Type B pancreatic cell (in vitro differentiated cells): ENCODE measurements at regions not wholly inside any gene's neighbourhood (a gene's known extent, or its start where the extent isn't known, plus 50 kb on each side); places are given as distances from the start of the nearest gene placed in this dataset.

Experiments used
- DNase-seq: peaks from one replicate; pipeline ENCODE4 v3.0.0; 2021; ENCODE audit warnings: mixed read lengths; ENCODE audit not compliant: unreplicated experiment; ENCODE audit errors: extremely low spot score
- H3K27ac Mint-ChIP-seq: 2 replicates; pipeline ENCODE4 v1.8.0; 2021; ENCODE audit warnings: mild to moderate bottlenecking, mixed read lengths
- H3K27me3 Mint-ChIP-seq: 2 replicates; pipeline ENCODE4 v1.8.0; 2021; ENCODE audit warnings: mixed read lengths
- H3K36me3 Mint-ChIP-seq: 2 replicates; pipeline ENCODE4 v1.8.0; 2021; ENCODE audit warnings: mixed read lengths
- H3K4me1 Mint-ChIP-seq: one replicate; pipeline ENCODE4 v1.8.0; 2021; ENCODE audit warnings: mixed read lengths; ENCODE audit not compliant: unreplicated experiment
- H3K4me3 Mint-ChIP-seq: 2 replicates; pipeline ENCODE4 v1.8.0; 2021; ENCODE audit warnings: mild to moderate bottlenecking, mixed read lengths
- H3K9me3 Mint-ChIP-seq: 2 replicates; pipeline ENCODE4 v1.8.0; 2021; ENCODE audit warnings: mixed read lengths
- CTCF ChIP-seq: fragments of 200-600 bp; sonication (generic); conservative IDR thresholded peaks from 2 replicates; pipeline ENCODE4 v1.5.0; 2021; ENCODE audit warnings: antibody characterized with exemption, mild to moderate bottlenecking

- Mint-ChIP-seq H3K4me1 (no peaks in the 10 kb centered on the region), H3K27ac (no peak overlapping the region), H3K4me3 (no peak overlapping the region), H3K36me3 (no peaks in the 10 kb centered on the region), H3K27me3 (peaks cover 10% of the 10 kb centered on the region), H3K9me3 (no peaks in the 10 kb centered on the region)
- DNase-seq, result no peak
- no peak for TF ChIP-seq CTCF
Observed at GRCh38 chr7:8809320-8809719, 375.9 kb downstream of the NXPH1 start.

DNA sequence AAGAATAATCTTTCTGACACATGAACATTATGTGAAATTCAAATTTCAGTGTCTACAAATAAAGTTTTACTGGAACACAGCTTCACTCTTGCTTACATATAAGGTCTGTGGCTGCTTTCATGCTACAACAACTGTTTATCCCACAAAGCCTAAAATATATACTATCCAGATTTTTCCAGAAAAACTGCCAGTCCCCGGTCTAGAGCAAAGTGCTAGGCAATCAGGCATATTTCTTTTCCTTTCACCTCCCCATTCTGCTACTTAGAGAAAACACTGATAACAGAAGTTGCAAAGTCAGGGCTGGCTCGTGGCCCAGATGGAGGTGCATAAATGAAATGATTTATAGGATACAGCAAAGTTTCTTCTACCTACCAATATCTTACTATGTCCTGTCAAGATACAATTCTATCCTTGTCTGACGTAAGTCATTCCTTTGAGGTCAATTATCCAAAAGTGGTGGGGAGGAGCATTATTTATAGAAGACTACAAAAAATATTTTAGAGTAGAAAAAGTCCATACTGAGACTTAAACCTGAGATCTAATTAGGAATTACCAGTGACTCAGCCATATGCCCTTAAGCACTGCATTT lies 384.1 kb downstream of the NXPH1 start:
- Mint-ChIP-seq H3K9me3 (no peaks in the 10 kb centered on the region), H3K4me1 (no peaks in the 10 kb centered on the region), H3K36me3 (no peaks in the 10 kb centered on the region), H3K27me3 (peaks cover 10% of the 10 kb centered on the region), H3K27ac (no peak overlapping the region), H3K4me3 (no peak overlapping the region)
- TF ChIP-seq CTCF, result no peak
- no peak for DNase-seq

- no peaks in the 10 kb centered on the region for H3K36me3 Mint-ChIP-seq
Observed at GRCh38 chr7:8818406-8818805, 385.0 kb downstream of the NXPH1 start.

DNA sequence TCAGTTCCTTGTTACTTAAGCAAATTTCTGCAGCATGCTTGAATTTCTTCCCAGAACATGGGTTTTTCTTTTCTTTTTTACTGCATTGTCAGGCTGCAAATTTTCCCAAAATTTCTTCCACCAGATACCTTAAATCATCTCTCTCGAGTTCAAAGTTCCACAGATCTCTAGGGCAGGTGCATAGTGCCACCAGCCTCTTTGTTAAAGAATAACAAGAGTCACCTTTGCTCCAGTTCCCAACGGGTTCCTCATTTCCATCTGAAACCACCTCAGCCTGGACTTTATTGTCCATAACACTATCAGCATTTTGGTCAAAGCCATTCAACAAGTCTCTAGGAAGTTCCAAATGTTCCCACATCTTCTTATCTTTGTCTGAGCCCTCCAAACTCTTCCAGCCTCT lies 389.2 kb downstream of the NXPH1 start:
- Mint-ChIP-seq H3K4me1 (no peaks in the 10 kb centered on the region), H3K9me3 (no peaks in the 10 kb centered on the region), H3K36me3 (no peaks in the 10 kb centered on the region), H3K4me3 (no peak overlapping the region), H3K27ac (no peak overlapping the region), H3K27me3 (peaks cover 2% of the 10 kb centered on the region)
- TF ChIP-seq CTCF, result no peak
- no peak for DNase-seq

More at GRCh38 chr7:8818406-8818805, 385.0 kb downstream of the NXPH1 start:
- Mint-ChIP-seq H3K27me3 (peaks cover 7% of the 10 kb centered on the region), H3K4me3 (no peak overlapping the region), H3K9me3 (no peaks in the 10 kb centered on the region), H3K27ac (no peak overlapping the region), H3K4me1 (no peaks in the 10 kb centered on the region)
- no peak for TF ChIP-seq CTCF
- DNase-seq, result no peak

DNA sequence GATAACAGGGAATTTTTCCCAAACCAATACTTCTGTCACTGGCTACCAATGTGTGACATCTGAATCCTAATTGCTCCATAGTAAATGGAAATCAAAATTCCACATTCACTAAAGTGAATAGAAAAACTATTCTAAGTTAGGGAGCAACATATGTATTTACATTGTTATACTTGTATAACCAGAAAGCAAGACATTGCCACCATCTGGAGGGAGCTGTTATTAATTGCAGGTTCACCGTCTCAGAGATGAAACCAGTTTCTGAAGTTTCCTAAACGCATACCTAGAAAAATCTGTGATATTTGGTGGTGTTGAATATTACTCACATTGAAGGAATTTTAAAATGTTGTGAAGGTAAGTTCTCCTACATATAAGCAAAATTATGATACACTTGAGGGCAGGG lies 390.1 kb downstream of the NXPH1 start:
- Mint-ChIP-seq H3K27me3 (no peaks in the 10 kb centered on the region), H3K9me3 (no peaks in the 10 kb centered on the region), H3K27ac (no peak overlapping the region), H3K36me3 (no peaks in the 10 kb centered on the region), H3K4me3 (no peak overlapping the region), H3K4me1 (no peaks in the 10 kb centered on the region)
- TF ChIP-seq CTCF, result no peak
- DNase-seq, result no peak

- no peak overlapping the region for H3K27ac Mint-ChIP-seq
- H3K4me3 Mint-ChIP-seq, result no peak overlapping the region
- DNase-seq, result no peak
- H3K9me3 Mint-ChIP-seq, result no peaks in the 10 kb centered on the region
- H3K27me3 Mint-ChIP-seq, result no peaks in the 10 kb centered on the region
- H3K4me1 Mint-ChIP-seq, result no peaks in the 10 kb centered on the region
- TF ChIP-seq CTCF, result no peak
- no peaks in the 10 kb centered on the region for H3K36me3 Mint-ChIP-seq
Observed at GRCh38 chr7:8827329-8827728, 393.9 kb downstream of the NXPH1 start.
